GM19025 (cell line): ENCODE measurements at regions not wholly inside any gene's neighbourhood (a gene's known extent, or its start where the extent isn't known, plus 50 kb on each side); places are given as distances from the start of the nearest gene placed in this dataset.

Experiments
- ATAC-seq: cut with Tn5 transposase; IDR thresholded peaks from one replicate; pipeline ENCODE4 v1.9.1; 2021; ENCODE audit warnings: mild to moderate bottlenecking, low read depth, moderate library complexity; ENCODE audit not compliant: unreplicated experiment

DNA sequence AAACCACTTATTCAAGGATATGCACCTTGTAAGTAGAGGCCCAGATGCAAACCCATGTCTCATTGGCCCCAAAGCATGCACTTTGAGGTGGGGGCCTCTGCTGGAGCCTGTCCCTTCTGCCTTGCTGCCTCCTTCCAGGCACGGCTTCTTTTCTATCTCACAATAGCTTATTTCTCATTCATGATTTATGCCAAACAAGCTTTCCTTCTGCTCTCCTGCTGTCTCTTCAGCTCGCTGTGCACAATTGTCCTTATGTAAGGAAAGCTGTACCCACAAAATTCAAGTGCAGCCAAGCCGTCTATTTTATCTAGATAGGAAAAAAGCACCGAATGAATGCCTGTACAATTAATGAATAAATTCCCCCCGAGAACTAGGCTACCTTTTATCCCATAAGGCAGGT is 124.8 kb upstream of the PACRGL start:
- no peak for ATAC-seq

DNA sequence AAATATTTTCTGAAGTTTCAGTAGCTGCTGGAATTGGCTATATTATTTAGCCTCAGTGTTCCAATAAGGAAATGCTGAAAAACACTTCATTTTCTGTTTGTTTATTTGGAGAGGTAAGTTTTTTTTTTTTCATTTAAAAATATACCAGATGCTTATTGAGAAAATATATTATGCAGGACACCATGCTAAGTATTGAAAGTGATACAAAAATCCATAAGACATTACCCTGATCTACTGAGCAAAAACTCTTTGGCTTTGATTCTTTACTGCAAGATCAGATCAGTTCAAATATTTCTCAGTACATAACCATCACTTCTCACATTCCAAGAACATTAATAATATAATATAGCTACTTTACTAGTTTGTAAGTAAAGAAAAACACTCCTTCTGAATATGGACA is 123.4 kb upstream of the PACRGL start:
- no peak for ATAC-seq

DNA sequence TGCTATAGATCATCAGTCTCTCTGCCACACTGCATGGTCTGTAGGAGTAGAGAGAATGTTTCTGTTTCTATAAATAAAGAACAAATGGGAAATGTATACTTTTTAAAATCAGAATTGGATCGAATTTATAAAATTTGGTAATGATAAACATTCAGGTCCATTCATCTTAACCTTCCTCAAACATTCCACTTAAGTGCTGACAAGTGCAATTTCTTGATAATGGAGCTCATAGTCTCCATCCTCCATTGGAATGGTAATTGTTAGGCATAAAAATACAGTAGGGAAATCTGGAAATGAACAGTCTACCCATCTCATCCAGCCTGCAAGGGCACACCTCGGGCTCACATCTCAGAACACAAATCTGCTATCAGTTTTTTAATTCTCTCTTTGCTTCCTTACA is 122.6 kb upstream of the PACRGL start:
- ATAC-seq: no peak

DNA sequence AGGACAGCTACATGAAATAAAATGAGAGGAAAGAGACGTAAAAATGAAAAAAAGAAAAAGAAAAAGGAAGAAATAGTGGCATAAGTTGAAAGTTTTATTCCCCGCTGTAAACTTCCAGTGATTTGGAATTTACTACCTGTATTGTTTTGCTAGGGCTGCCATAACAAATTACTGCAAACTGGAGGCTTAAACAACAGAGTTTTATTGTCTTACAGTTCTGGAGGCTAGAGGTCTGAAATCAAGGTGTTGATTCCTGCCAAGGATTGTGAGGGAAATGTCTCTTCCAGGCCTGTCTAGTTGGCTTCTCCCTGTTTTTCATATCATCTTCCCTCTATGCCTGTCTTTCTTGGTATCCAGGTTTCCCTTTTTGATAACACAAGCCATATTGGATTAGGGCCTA is 119.4 kb upstream of the PACRGL start:
- ATAC-seq: no peak

DNA sequence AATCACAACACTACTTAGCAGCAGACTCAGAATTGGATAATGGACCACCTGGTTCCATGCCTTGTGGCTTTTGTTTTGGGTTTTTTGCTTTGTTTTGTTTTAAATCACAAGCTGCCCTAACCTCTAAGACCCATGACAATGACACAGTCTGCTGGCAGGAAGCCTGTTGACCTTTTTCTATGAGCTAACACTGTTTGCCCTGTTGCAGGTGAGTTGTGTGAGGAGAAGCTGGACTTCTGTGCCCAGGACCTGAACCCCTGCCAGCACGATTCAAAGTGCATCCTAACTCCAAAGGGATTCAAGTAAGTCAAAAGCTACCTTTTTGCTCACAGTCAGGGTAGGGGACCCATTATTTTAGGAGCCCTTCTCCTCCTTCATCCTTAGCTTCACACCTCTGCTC is 110.8 kb upstream of the PACRGL start:
- no peak for ATAC-seq

DNA sequence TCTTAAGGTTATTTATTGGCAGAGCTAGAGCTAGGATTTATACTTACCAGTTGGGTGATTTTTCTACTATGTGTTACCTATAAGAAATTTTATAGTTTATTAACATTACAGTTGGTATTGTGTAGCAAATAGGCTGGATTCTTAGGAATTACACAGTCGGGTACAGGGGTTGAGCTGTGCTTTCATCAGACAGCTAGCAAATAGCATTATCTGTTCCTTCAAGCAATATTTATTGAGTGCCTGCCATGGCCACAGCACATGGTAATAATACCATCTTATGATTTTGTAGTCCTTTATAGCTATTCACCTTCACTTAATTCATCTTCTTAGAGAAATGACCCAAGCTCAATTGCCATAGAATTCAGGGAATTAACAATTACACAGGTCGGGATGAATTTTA is 109.4 kb upstream of the PACRGL start:
- ATAC-seq: no peak

DNA sequence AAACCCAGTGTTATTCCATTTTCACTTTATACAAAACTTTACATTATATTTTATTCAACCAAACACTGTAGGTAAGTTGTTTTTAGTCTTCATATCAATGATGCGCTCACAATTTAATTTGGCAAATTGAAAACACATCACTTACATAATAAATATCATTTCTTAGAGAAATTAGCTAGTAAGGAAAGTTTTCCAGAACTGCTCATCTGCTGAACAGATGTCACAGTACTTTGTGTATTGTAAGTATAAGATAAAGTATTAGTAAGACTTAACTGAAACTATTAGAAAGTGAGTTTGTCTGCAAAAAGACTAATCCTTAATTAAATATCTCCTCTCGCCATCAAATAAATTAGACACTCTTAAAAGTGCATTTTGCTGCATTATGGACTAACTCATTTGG is 108.7 kb upstream of the PACRGL start:
- ATAC-seq: no peak

DNA sequence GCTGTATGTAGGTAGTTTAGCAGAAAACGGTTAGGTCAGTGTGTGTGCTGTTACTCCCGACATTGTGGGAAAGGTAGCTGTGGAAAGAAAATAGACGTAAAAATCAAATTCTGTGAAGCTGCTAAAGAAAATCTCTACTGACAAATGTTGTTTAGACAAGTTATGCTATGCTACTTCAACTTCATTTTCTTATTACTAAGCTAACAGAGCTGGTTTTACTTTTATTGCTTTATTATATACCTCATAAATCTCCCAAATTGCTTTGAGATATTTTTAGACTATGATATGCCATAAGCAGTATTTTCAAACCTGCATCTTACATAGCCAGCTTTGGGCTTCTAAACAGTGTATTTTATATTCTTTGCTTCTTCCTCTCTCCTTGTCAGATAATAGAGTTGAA is 108.2 kb upstream of the PACRGL start:
- no peak for ATAC-seq

DNA sequence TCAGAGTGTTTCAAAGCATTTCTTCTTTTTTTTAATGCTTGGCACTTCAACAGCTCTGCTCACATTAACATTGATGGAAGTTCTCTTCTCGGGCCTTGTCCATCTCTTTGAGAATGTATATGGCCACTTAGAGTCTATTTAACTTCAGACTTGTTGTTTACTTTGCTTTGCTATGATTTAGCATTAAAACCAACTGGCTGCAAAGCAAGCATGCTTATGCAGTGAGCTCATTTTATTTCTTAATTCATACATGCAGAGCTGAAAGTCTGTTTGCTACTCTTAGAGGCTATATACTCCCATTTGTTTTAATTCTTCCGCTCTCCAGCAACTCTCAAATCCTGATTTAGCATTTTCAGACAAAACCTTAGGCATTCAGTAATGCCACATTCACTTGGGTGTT is 107.6 kb upstream of the PACRGL start:
- no peak for ATAC-seq

DNA sequence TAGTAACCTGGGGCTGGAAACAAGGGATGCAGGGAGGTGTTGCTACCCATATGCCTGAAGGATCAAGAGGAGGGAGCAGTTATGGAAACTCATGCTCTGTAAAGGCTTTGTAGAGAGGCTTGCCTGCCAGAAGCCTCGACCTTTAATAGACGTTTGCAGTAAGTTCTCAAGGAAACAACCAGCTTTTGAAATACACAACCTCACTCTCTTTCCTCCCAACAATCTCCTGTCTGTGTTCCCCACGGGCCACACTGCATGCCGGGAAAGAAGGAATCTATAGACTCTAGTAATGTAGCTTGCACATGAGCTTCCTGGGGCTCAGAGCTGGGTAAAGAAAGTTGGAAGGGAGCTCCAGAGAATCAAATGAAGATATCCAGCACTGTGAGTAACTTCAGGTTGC is 101.6 kb upstream of the PACRGL start:
- no peak for ATAC-seq

DNA sequence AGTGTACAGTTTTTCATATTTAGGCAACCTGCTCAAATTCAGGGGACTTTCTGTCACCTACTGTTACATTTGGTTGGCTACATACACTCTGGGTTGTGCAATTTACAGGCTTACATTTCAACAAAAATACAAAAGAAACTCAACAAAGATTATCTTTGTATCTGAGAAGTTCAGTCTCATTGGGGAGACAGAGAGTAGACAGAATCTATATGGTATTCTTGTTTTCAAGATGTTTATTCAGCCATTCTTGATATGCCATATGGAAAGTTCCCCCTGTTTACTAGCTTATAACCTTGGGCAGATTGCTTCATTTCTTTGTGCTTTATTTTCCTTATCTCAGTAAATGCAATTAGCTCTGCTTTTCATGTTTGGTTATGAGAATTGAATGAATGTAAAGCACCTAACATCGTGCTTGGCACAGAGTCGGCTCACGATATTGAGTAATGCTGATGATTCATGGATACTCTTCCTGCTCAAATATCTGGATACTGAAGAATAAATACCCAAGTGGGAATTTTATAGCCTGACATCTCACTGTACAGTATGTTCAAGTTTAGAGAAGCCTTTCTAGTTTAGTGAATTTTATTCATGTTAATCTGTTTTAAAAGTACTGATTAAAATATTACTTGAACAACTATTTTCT is 96.5 kb upstream of the PACRGL start:
- no peak for ATAC-seq

DNA sequence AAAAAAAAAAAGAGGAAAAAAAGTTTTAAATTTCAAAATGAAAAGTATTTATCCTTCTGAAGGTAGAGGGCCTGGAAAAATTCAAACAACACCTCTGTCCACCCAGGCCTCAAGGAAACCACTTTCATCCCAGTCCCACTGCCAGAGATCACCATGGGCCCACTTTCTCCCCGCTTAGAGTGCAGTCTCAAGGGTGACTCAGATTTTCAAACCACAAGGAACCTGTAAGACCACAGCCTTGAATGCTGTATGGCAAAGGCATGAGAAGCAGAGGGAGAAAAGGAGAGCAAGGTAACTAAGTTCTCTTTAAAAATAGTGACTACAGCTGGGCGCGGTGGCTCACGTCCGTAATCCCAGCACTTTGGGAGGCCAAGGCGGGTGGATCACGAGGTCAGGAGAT is 87.9 kb upstream of the PACRGL start:
- no peak for ATAC-seq

DNA sequence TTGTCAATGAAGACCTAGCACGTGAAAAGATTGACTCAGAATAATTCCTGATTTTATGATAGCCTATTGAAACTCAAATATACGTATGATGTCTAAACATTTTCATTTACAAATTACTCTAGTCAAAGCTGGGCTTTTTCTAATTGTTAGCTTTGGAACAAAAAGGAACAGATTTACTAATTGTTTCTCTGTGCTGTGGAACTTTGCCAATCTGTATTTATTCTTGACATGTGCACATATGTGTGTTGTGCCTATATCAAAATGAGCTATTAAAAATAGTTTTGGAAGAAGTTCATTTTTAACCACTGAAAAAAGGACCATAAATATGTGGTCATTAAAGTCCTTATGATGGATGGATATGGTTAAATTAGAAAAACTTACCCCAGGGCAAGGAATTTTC is 85.4 kb upstream of the PACRGL start:
- no peak for ATAC-seq

DNA sequence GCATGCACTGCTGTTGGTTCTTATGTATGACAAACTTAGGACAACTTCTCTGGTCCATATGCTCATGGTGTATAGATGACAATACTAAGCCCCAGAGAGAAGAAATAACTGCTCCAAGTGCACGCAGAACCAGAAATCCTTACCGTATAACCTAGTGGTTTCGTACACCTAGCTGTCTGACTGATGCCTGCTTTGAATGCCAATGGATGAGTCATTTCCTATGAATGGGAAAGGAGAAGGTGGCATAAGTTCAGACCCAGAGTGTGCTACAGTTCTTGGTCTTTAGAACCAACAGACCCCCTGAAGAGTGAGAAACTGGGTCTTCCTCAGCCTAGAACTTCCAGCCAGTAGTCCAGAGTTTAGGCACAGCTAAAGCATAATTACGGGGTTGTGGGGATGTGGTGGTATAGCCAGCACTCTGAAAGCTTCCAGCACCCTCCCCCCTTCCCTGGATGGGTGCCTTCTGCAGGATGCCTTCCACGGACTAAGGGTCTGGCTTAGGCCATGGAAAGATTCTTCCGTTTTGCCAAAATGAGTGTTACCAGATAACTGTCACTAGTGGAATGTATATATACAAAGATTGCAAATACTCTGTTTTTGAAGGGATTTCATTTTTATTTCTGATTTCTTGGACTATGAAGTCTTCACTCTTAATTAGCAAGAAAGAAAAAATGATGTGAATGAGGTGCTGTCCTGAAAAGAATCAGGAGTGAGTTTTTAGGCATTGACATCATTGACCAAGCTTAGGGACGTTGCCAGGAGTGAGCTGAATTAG is 84.6 kb upstream of the PACRGL start:
- ATAC-seq: no peak

DNA sequence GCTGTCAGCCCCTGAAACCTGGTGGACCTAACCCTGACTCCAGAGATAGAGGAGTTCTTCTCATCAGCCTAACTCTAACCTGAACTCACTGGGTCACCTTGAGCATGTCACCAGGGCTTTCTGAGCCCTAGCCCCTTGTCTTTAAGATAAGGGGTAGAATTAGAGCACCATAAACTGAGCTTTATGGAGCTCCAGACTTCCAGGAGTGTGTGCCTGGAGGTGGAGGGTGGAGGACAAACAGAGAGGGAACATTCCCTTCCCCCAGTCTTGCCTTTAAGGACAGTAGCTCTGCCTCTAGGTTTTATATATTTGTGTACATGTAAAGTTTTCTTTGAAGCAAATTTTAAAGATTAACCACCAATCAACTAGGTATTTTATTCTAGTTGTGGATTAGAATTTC is 83.9 kb upstream of the PACRGL start:
- no peak for ATAC-seq

DNA sequence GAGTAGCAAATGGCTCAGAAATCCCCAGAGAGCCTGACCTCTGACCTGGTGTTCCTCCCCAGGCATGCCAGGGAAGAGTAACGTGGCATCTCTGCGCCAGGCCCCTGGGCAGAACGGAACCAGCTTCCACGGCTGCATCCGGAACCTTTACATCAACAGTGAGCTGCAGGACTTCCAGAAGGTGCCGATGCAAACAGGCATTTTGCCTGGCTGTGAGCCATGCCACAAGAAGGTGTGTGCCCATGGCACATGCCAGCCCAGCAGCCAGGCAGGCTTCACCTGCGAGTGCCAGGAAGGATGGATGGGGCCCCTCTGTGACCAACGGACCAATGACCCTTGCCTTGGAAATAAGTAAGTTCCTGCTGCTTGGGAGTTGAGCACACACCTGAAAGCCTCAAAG is 83.4 kb upstream of the PACRGL start:
- no peak for ATAC-seq

DNA sequence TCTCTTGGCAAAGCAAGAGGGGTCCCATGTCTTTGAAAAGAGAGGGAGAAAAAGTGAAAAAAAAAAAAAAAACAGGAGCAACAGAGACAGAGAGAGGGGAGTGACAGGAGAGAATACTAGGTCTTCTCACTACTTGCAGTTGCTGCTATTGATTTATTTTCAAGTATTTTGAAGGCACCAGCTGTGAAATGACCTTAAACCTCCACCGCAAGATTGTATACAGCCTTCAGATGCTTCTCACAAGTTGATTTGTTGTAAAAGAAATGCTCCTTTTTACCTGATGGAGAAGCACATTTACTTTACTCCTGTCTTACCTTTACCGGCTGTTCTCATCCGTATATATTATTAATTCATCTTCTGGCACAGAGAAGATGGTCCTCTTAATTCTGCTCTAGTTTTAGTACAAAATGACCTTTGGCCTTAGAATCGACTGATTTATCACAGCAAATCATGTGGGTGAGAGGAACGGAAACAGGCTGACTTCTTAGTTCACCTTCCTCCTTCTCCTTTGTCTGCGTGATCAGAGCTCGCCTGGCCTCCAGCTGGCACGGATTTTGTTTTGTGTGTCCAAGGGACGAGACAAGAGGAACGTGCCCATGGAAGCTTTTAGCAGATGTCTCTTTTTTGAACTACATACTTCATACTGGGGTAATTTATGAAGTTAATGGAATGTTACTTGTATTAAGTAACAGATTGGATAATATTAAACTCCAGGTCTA is 82.4 kb upstream of the PACRGL start:
- ATAC-seq: no peak

DNA sequence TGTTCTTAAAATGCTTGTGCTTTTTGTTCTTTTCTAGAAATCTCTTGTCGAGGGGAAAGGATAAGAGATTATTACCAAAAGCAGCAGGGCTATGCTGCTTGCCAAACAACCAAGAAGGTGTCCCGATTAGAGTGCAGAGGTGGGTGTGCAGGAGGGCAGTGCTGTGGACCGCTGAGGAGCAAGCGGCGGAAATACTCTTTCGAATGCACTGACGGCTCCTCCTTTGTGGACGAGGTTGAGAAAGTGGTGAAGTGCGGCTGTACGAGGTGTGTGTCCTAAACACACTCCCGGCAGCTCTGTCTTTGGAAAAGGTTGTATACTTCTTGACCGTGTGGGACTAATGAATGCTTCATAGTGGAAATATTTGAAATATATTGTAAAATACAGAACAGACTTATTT is 81.5 kb upstream of the PACRGL start:
- no peak for ATAC-seq

DNA sequence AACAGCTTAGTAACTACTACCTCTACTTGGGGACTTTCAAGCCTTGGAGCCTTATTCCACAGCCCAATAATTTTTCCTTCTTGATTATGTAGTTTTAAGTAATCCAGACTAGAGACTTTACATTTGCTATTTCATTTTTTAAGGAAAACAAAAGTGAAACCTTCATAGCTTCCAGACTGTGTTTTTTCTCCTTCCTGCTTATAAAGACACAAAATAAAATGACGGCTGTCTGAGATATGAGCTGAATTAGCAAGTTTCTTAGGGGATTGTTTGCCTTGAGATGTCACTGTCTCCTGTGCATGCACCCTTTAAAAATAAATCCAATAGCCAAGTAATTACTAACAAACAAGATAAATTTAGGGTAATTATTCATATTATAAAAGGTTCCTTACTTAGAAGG is 78.8 kb upstream of the PACRGL start:
- no peak for ATAC-seq

DNA sequence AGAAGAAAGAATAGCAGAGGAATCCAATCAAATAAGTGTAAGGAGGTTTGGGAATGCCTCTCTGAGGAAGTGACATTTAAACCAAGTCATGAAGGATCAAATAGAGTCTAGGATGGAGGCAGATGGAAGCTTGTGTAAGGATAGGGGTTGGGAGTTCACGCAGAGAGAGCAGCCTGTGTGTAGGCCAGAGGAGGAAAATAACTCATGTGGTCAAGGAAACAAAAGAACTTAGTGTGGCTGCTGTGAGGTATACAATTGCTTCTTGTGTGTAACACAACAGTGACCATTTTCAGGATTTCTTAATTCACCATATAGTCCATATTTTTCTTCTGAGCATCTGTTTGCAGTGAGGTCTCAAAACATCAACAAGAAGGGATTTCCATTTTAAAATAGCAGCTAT is 77.6 kb upstream of the PACRGL start:
- no peak for ATAC-seq

DNA sequence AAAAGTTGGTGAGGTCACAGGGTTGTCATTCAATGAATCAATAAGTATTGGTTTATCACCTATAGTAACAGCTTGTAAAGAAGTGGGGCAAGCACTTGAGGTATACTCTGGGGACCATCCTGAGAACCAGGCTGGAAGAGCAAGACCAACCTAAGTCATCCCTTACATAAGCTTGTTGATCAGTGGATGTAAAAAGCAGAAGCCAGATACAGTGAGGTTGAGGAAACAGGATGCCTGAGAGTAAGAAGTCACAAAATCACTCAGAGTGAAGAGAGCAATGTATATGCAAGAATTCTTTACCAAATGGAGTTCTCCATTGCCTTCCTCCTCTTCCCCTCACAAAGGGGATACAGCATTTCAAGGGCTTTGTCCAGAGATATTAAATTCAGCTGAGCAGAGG is 76.3 kb upstream of the PACRGL start:
- no peak for ATAC-seq
